ENCODE measurements at regions not wholly inside any gene's neighbourhood (a gene's known extent, or its start where the extent isn't known, plus 50 kb on each side); places are given as distances from the start of the nearest gene placed in this dataset.

DNA sequence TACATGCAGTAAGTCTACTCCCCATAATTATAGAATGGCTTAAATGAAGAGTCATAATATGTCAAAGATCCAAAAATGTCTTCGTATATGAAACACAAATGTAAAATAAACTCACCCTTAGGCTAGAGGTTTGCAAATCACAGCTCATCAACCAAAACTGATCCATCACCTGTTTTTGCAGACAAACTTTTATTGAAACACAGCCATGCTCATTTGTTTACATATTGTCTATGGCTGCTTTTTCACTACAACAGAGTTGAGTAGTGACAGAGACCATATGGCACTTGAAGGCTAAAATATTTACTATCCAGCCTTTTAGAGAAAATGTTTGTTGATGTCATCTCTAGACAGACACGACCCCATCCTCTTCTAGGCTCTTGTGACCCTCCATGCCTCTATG is 64.5 kb upstream of the GEMIN8 start (continued):
- TF ChIP-seq, protein P1, sequence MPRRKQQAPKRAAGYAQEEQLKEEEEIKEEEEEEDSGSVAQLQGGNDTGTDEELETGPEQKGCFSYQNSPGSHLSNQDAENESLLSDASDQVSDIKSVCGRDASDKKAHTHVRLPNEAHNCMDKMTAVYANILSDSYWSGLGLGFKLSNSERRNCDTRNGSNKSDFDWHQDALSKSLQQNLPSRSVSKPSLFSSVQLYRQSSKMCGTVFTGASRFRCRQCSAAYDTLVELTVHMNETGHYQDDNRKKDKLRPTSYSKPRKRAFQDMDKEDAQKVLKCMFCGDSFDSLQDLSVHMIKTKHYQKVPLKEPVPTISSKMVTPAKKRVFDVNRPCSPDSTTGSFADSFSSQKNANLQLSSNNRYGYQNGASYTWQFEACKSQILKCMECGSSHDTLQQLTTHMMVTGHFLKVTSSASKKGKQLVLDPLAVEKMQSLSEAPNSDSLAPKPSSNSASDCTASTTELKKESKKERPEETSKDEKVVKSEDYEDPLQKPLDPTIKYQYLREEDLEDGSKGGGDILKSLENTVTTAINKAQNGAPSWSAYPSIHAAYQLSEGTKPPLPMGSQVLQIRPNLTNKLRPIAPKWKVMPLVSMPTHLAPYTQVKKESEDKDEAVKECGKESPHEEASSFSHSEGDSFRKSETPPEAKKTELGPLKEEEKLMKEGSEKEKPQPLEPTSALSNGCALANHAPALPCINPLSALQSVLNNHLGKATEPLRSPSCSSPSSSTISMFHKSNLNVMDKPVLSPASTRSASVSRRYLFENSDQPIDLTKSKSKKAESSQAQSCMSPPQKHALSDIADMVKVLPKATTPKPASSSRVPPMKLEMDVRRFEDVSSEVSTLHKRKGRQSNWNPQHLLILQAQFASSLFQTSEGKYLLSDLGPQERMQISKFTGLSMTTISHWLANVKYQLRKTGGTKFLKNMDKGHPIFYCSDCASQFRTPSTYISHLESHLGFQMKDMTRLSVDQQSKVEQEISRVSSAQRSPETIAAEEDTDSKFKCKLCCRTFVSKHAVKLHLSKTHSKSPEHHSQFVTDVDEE (CRISPR knock-in tag; IDR thresholded peaks at IDR 0.05) = no peak
- no peak for TF ChIP-seq CSDC2 (CRISPR knock-in tag; IDR thresholded peaks at IDR 0.05)
- no peak for TF ChIP-seq TOX (CRISPR knock-in tag; IDR thresholded peaks at IDR 0.05; ENCODE audit: borderline replicate concordance)
- TF ChIP-seq ZNF8 (CRISPR knock-in tag; IDR thresholded peaks at IDR 0.05) = no peak
- TF ChIP-seq BACH2 (CRISPR knock-in tag; IDR thresholded peaks at IDR 0.05; ENCODE audit: borderline replicate concordance) = no peak
- no peak for TF ChIP-seq PPARA (CRISPR knock-in tag; IDR thresholded peaks at IDR 0.05; ENCODE audit: borderline replicate concordance)
- no peak for TF ChIP-seq SNAI2 (CRISPR knock-in tag; IDR thresholded peaks at IDR 0.05)
- TF ChIP-seq, protein P2, sequence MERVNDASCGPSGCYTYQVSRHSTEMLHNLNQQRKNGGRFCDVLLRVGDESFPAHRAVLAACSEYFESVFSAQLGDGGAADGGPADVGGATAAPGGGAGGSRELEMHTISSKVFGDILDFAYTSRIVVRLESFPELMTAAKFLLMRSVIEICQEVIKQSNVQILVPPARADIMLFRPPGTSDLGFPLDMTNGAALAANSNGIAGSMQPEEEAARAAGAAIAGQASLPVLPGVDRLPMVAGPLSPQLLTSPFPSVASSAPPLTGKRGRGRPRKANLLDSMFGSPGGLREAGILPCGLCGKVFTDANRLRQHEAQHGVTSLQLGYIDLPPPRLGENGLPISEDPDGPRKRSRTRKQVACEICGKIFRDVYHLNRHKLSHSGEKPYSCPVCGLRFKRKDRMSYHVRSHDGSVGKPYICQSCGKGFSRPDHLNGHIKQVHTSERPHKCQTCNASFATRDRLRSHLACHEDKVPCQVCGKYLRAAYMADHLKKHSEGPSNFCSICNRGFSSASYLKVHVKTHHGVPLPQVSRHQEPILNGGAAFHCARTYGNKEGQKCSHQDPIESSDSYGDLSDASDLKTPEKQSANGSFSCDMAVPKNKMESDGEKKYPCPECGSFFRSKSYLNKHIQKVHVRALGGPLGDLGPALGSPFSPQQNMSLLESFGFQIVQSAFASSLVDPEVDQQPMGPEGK (CRISPR knock-in tag; IDR thresholded peaks at IDR 0.05; ENCODE audit: borderline replicate concordance) = no peak

DNA sequence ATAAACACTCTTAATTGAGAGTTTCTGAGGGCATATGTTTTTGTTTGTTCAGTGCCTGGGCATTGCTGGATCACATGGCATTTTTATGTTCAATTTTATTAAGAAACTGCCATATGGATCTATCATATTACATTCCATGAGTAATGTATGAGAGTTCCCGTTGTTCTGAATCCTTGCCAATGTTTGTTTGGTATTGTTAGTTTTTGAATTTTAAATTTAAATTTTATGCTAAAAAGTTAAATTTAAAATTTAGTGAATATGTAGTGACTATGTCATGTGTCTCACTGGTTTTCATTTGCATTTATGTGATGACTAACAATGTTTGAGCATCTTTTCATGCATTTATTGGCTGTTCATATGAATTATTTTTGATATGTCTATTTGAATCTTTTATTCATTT is 54.8 kb upstream of the GEMIN8 start:
- no peak for TF ChIP-seq TCF4 (CRISPR knock-in tag; IDR thresholded peaks at IDR 0.05; ENCODE audit: borderline replicate concordance)
- no peak for TF ChIP-seq ZNF565 (CRISPR knock-in tag; conservative IDR thresholded peaks at IDR 0.05; ENCODE audit: low read depth)
- TF ChIP-seq, protein P2 (CRISPR knock-in tag; IDR thresholded peaks at IDR 0.05; ENCODE audit: borderline replicate concordance) = no peak
- TF ChIP-seq, protein P3, sequence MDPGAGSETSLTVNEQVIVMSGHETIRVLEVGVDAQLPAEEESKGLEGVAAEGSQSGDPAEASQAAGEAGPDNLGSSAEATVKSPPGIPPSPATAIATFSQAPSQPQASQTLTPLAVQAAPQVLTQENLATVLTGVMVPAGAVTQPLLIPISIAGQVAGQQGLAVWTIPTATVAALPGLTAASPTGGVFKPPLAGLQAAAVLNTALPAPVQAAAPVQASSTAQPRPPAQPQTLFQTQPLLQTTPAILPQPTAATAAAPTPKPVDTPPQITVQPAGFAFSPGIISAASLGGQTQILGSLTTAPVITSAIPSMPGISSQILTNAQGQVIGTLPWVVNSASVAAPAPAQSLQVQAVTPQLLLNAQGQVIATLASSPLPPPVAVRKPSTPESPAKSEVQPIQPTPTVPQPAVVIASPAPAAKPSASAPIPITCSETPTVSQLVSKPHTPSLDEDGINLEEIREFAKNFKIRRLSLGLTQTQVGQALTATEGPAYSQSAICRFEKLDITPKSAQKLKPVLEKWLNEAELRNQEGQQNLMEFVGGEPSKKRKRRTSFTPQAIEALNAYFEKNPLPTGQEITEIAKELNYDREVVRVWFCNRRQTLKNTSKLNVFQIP (CRISPR knock-in tag; IDR thresholded peaks at IDR 0.05; ENCODE audit: borderline replicate concordance, low read depth) = no peak
- no peak for TF ChIP-seq ZNF70 (CRISPR knock-in tag; IDR thresholded peaks at IDR 0.05)
- no peak for TF ChIP-seq RARB (CRISPR knock-in tag; IDR thresholded peaks at IDR 0.05)
- TF ChIP-seq PPARA (CRISPR knock-in tag; IDR thresholded peaks at IDR 0.05; ENCODE audit: borderline replicate concordance) = no peak
- ATAC-seq = no peak

- no peak for ATAC-seq
- no peak for TF ChIP-seq SNAI2 (CRISPR knock-in tag; IDR thresholded peaks at IDR 0.05)
- no peak for TF ChIP-seq CSDC2 (CRISPR knock-in tag; IDR thresholded peaks at IDR 0.05)
- TF ChIP-seq OSR1 (CRISPR knock-in tag; IDR thresholded peaks at IDR 0.05) = no peak
- no peak for TF ChIP-seq ESRRG (CRISPR knock-in tag; IDR thresholded peaks at IDR 0.05)
- TF ChIP-seq ISL1 (CRISPR knock-in tag; IDR thresholded peaks at IDR 0.05) = no peak
- no peak for TF ChIP-seq TOX (CRISPR knock-in tag; IDR thresholded peaks at IDR 0.05; ENCODE audit: borderline replicate concordance)
- no peak for TF ChIP-seq GLIS3 (CRISPR knock-in tag; IDR thresholded peaks at IDR 0.05)
Observed at GRCh38 chrX:14083783-14084182, 54.1 kb upstream of the GEMIN8 start.

DNA sequence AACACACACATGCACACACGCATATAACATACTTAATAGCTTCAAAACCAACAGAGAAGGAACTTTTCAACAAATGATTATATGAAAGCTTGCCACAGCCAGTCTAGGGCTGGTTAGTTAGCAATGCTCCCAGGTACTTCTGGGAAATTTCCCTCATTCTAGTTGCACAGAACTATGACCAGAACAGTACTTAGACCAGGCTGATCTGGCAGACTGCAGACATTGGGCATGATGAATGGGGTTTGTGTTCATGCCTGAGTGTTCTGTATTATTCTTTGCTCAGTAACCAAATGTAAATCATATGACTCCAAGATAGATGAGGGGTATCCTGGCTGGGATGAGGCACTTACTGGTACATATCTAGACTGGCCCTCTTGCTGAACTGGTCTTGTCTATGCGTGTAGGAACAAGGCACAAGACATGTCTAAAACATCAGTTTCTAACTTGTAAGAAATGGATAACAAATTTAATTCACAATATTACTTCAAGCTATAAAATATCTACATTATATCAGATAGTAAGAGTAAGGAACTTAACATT is 50.3 kb upstream of the GEMIN8 start:
- no peak for ATAC-seq

More for the DNA sequence above, 50.3 kb upstream of the GEMIN8 start:
- TF ChIP-seq SNAI2 (CRISPR knock-in tag; IDR thresholded peaks at IDR 0.05) (no peak), BACH2 (CRISPR knock-in tag; IDR thresholded peaks at IDR 0.05; ENCODE audit: borderline replicate concordance) (no peak)
- TF ChIP-seq, protein P3 (CRISPR knock-in tag; IDR thresholded peaks at IDR 0.05; ENCODE audit: borderline replicate concordance, low read depth) = no peak
